Nephron (organoid): ENCODE measurements at regions not wholly inside any gene's neighbourhood (a gene's known extent, or its start where the extent isn't known, plus 50 kb on each side); places are given as distances from the start of the nearest gene placed in this dataset.

Experiments used
- H3K27ac Mint-ChIP-seq, 3 experiments: 2 replicates each; pipeline ENCODE4 v1.8.0; 2020; ENCODE audit warnings: mixed read lengths in 3 of 3, mild to moderate bottlenecking in 2 of 3, moderate library complexity in 1 of 3
- H3K27me3 Mint-ChIP-seq: 2 replicates; pipeline ENCODE4 v1.8.0; 2021; ENCODE audit warnings: low read depth, mild to moderate bottlenecking, moderate library complexity, mixed read lengths
- H3K36me3 Mint-ChIP-seq: 2 replicates; pipeline ENCODE4 v1.8.0; 2020; ENCODE audit warnings: low read depth, mixed read lengths
- H3K4me1 Mint-ChIP-seq: 2 replicates; pipeline ENCODE4 v1.8.0; 2020; ENCODE audit warnings: mixed read lengths
- H3K4me3 Mint-ChIP-seq, 3 experiments: 2 replicates each; pipeline ENCODE4 v1.8.0; 2020; ENCODE audit warnings: mild to moderate bottlenecking in 3 of 3, mixed read lengths in 3 of 3, moderate library complexity in 2 of 3
- H3K9me3 Mint-ChIP-seq: 2 replicates; pipeline ENCODE4 v1.8.0; 2020; ENCODE audit warnings: mixed read lengths
- CTCF ChIP-seq, 3 experiments: fragments of 200-600 bp; sonication (generic); IDR thresholded peaks; one replicate each; pipeline ENCODE4 v1.5.0; 2021; ENCODE audit warnings: antibody characterized with exemption in 3 of 3; ENCODE audit not compliant: unreplicated experiment in 3 of 3

GRCh38 chr4:14729282-14730000 is 272.8 kb upstream of the CPEB2 start:
- TF ChIP-seq CTCF (IDR thresholded peaks at IDR 0.05; ENCODE audit: unreplicated experiment in 3 of 3), result no peak

GRCh38 chr4:14742054-14742453 is 260.2 kb upstream of the CPEB2 start:
- Mint-ChIP-seq H3K9me3 (no peaks in the 10 kb centered on the region), H3K27ac (no peak overlapping the region), H3K4me3 (no peak overlapping the region), H3K4me1 (no peaks in the 10 kb centered on the region), H3K36me3 (no peaks in the 10 kb centered on the region), H3K27me3 (no peaks in the 10 kb centered on the region)
- no peak for TF ChIP-seq CTCF (IDR thresholded peaks at IDR 0.05; ENCODE audit: unreplicated experiment in 3 of 3)

More at GRCh38 chr4:14729282-14730000, 272.8 kb upstream of the CPEB2 start:
- H3K27ac Mint-ChIP-seq, result no peak overlapping the region
- H3K4me3 Mint-ChIP-seq, result no peak overlapping the region
- H3K36me3 Mint-ChIP-seq, result no peaks in the 10 kb centered on the region
- H3K27me3 Mint-ChIP-seq, result no peaks in the 10 kb centered on the region
- H3K9me3 Mint-ChIP-seq, result peaks cover 2% of the 10 kb centered on the region
- no peaks in the 10 kb centered on the region for H3K4me1 Mint-ChIP-seq

- no peaks in the 10 kb centered on the region for H3K9me3 Mint-ChIP-seq
- H3K4me1 Mint-ChIP-seq, result no peaks in the 10 kb centered on the region
- TF ChIP-seq CTCF (IDR thresholded peaks at IDR 0.05; ENCODE audit: unreplicated experiment in 3 of 3), result no peak
- H3K36me3 Mint-ChIP-seq, result no peaks in the 10 kb centered on the region
- H3K27ac Mint-ChIP-seq, result no peak overlapping the region
- no peak overlapping the region for H3K4me3 Mint-ChIP-seq
- H3K27me3 Mint-ChIP-seq, result no peaks in the 10 kb centered on the region
Observed at GRCh38 chr4:14743172-14743571, 259.1 kb upstream of the CPEB2 start.

GRCh38 chr4:14743601-14744000 is 258.7 kb upstream of the CPEB2 start:
- Mint-ChIP-seq H3K4me3 (no peak overlapping the region), H3K27me3 (no peaks in the 10 kb centered on the region), H3K9me3 (no peaks in the 10 kb centered on the region), H3K36me3 (no peaks in the 10 kb centered on the region), H3K4me1 (no peaks in the 10 kb centered on the region), H3K27ac (no peak overlapping the region)
- no peak for TF ChIP-seq CTCF (IDR thresholded peaks at IDR 0.05; ENCODE audit: unreplicated experiment in 3 of 3)

- H3K9me3 Mint-ChIP-seq, result no peaks in the 10 kb centered on the region
- H3K36me3 Mint-ChIP-seq, result no peaks in the 10 kb centered on the region
- TF ChIP-seq CTCF (IDR thresholded peaks at IDR 0.05; ENCODE audit: unreplicated experiment in 3 of 3), result no peak
- no peak overlapping the region for H3K4me3 Mint-ChIP-seq
- H3K4me1 Mint-ChIP-seq, result no peaks in the 10 kb centered on the region
- no peaks in the 10 kb centered on the region for H3K27me3 Mint-ChIP-seq
- no peak overlapping the region for H3K27ac Mint-ChIP-seq
Observed at GRCh38 chr4:14744346-14744745, 257.9 kb upstream of the CPEB2 start.

GRCh38 chr4:14749910-14750309 is 252.4 kb upstream of the CPEB2 start:
- TF ChIP-seq CTCF (IDR thresholded peaks at IDR 0.05; ENCODE audit: unreplicated experiment in 3 of 3), result no peak
- Mint-ChIP-seq H3K4me3 (no peak overlapping the region), H3K36me3 (no peaks in the 10 kb centered on the region), H3K9me3 (peaks cover 27% of the 10 kb centered on the region), H3K27ac (no peak overlapping the region), H3K27me3 (no peaks in the 10 kb centered on the region), H3K4me1 (no peaks in the 10 kb centered on the region)
